ENCODE measurements at regions not wholly inside any gene's neighbourhood (a gene's known extent, or its start where the extent isn't known, plus 50 kb on each side); places are given as distances from the start of the nearest gene placed in this dataset.

DNA sequence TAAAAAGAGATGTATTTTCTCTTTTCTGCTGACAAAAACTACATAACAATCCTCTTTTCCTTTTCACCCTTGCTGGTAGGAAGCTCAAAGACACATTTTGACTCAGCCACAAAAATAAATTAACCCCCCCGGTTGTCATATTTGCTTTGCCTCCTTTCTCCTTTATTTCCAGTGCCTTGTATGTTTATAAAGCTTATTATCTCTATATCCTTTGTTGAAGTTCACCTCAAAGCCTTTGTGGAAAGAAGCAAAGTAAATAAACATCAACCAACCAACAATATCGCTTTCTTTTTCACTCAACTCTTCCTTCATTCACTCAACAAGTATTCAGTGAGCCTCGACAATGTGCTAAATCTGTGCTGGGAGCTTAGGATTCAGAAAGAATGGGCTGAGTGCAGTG, 276.5 kb upstream of the ID2 start (continued):
- TF ChIP-seq THRAP3 (IDR thresholded peaks at IDR 0.05; ENCODE audit: borderline replicate concordance) (no peak), NFYB (IDR thresholded peaks at IDR 0.05; ENCODE audit: extremely low read depth, insufficient read length) (no peak), TCF7 (IDR thresholded peaks at IDR 0.05; ENCODE audit: borderline replicate concordance) (no peak), BACH1 (tag; IDR thresholded peaks at IDR 0.05) (no peak)

DNA sequence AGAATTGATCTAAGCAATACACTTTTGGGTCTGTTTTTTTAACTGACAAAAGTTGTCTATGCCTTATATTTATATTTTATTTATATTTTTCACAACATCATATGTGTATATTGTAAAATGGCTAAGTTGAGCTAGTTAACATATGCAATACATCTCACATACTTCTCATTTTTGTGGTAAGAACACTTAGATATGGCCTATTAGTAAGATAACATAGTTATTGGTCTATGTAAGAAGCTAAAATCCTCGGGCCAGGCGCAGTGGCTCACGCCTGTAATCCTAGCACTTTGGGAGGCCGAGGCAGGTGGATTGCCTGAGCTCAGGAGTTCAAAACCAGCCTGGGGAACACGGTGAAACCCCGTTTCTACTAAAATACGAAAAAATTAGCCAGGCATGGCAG, 275.6 kb upstream of the ID2 start:
- DNase-seq (ENCODE audit: extremely low read depth in 1 of 4, low spot score in 3 of 4) (no peak), FAIRE-seq (no peak), ATAC-seq (no peak)
- ChIA-PET CTCF (ENCODE audit: low intra/inter-chr PET ratio) (no interaction called here), POLR2A (interaction anchor here (2.0 kb wide), 1 partner anchor 11 kb away, joined by 7 read pairs; no protein-coding TSS in a partner anchor)
- TF ChIP-seq YY1 (IDR thresholded peaks at IDR 0.05; ENCODE audit: borderline replicate concordance in 1 of 3, control insufficient read depth in 1 of 3, extremely low read depth in 1 of 3, insufficient read depth in 3 of 3, insufficient read length in 1 of 3, insufficient replicate concordance in 2 of 3, low read depth in 1 of 3, low read length in 2 of 3), result no peak
- TF ChIP-seq HNRNPK (IDR thresholded peaks at IDR 0.05; ENCODE audit: low read depth, low read length, poor library complexity, severe bottlenecking), result no peak
- TF ChIP-seq TRIM24 (IDR thresholded peaks at IDR 0.05), result no peak
- TF ChIP-seq MYBL2 (IDR thresholded peaks at IDR 0.05; ENCODE audit: low read depth), result no peak
- TF ChIP-seq MYBL2 (CRISPR knock-in tag; IDR thresholded peaks at IDR 0.05; ENCODE audit: borderline replicate concordance), result no peak
- no peak for TF ChIP-seq ZKSCAN3 (CRISPR knock-in tag; IDR thresholded peaks at IDR 0.05)
- no peak for TF ChIP-seq SMAD2 (IDR thresholded peaks at IDR 0.05; ENCODE audit: low read depth, low read length)
- no peak for TF ChIP-seq HDAC6 (IDR thresholded peaks at IDR 0.05; ENCODE audit: low read depth, low read length)
- TF ChIP-seq, protein P1, sequence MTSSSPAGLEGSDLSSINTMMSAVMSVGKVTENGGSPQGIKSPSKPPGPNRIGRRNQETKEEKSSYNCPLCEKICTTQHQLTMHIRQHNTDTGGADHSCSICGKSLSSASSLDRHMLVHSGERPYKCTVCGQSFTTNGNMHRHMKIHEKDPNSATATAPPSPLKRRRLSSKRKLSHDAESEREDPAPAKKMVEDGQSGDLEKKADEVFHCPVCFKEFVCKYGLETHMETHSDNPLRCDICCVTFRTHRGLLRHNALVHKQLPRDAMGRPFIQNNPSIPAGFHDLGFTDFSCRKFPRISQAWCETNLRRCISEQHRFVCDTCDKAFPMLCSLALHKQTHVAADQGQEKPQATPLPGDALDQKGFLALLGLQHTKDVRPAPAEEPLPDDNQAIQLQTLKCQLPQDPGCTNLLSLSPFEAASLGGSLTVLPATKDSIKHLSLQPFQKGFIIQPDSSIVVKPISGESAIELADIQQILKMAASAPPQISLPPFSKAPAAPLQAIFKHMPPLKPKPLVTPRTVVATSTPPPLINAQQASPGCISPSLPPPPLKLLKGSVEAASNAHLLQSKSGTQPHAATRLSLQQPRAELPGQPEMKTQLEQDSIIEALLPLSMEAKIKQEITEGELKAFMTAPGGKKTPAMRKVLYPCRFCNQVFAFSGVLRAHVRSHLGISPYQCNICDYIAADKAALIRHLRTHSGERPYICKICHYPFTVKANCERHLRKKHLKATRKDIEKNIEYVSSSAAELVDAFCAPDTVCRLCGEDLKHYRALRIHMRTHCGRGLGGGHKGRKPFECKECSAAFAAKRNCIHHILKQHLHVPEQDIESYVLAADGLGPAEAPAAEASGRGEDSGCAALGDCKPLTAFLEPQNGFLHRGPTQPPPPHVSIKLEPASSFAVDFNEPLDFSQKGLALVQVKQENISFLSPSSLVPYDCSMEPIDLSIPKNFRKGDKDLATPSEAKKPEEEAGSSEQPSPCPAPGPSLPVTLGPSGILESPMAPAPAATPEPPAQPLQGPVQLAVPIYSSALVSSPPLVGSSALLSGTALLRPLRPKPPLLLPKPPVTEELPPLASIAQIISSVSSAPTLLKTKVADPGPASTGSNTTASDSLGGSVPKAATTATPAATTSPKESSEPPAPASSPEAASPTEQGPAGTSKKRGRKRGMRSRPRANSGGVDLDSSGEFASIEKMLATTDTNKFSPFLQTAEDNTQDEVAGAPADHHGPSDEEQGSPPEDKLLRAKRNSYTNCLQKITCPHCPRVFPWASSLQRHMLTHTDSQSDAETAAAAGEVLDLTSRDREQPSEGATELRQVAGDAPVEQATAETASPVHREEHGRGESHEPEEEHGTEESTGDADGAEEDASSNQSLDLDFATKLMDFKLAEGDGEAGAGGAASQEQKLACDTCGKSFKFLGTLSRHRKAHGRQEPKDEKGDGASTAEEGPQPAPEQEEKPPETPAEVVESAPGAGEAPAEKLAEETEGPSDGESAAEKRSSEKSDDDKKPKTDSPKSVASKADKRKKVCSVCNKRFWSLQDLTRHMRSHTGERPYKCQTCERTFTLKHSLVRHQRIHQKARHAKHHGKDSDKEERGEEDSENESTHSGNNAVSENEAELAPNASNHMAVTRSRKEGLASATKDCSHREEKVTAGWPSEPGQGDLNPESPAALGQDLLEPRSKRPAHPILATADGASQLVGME (CRISPR knock-in tag; IDR thresholded peaks at IDR 0.05), result no peak
- in situ Hi-C loops (cut with MboI) (no loop called here), intact Hi-C loops (cut with micrococcal nuclease) (no loop called here)
- WGBS (ENCODE audit: insufficient coverage, low coverage, missing lambda C conversion rate), result 3% methylated on average over 7 of the region's 7 CpGs
- no peak overlapping the region for H3K27ac ChIP-seq (ENCODE audit: extremely low read depth, low read depth, low read length)
- H4K20me1 ChIP-seq (replicated peaks; ENCODE audit: control insufficient read depth, insufficient read depth, low read length), result no peaks in the 10 kb centered on the region; the same call in 1 of the 2 replicates
- no peaks in the 10 kb centered on the region for H3K36me3 ChIP-seq (ENCODE audit: control insufficient read depth, insufficient read depth, low read length)
- H3K27me3 ChIP-seq (ENCODE audit: control insufficient read depth in 2 of 2, insufficient read depth in 2 of 2, low read length in 2 of 2), result peaks cover 7 to 22% of the 10 kb centered on the region in 2 experiments; a peak in 4 of 5 replicates
- H3K4me1 ChIP-seq (replicated peaks in 1 of 2; ENCODE audit: control insufficient read depth in 2 of 2, insufficient read depth in 2 of 2, low read length in 2 of 2), result no peaks in the 10 kb centered on the region
- BruUV-seq (replicated peaks), result no TSS peak
- H3K4me2 ChIP-seq (ENCODE audit: insufficient read depth, low read length), result no peak overlapping the region
- no peaks in the 10 kb centered on the region for H3K9me1 ChIP-seq (ENCODE audit: control insufficient read depth, insufficient read depth, low read length)
- no peaks in the 10 kb centered on the region for H3K79me2 ChIP-seq (ENCODE audit: control insufficient read depth, insufficient read depth, low read length)
- H3K4me3 ChIP-seq, result no peak overlapping the region
- no peaks in the 10 kb centered on the region for H3K9me3 ChIP-seq (replicated peaks; ENCODE audit: control insufficient read depth, insufficient read depth, low read depth, low read length)
- H3K9ac ChIP-seq (ENCODE audit: insufficient read depth in 1 of 2, low read depth in 2 of 2, low read length in 2 of 2), result no peak overlapping the region
- H2AFZ ChIP-seq (ENCODE audit: low read depth, low read length), result no peak overlapping the region

Data from K562 (cell line).